ENCODE measurements at regions not wholly inside any gene's neighbourhood (a gene's known extent, or its start where the extent isn't known, plus 50 kb on each side); places are given as distances from the start of the nearest gene placed in this dataset.

DNA sequence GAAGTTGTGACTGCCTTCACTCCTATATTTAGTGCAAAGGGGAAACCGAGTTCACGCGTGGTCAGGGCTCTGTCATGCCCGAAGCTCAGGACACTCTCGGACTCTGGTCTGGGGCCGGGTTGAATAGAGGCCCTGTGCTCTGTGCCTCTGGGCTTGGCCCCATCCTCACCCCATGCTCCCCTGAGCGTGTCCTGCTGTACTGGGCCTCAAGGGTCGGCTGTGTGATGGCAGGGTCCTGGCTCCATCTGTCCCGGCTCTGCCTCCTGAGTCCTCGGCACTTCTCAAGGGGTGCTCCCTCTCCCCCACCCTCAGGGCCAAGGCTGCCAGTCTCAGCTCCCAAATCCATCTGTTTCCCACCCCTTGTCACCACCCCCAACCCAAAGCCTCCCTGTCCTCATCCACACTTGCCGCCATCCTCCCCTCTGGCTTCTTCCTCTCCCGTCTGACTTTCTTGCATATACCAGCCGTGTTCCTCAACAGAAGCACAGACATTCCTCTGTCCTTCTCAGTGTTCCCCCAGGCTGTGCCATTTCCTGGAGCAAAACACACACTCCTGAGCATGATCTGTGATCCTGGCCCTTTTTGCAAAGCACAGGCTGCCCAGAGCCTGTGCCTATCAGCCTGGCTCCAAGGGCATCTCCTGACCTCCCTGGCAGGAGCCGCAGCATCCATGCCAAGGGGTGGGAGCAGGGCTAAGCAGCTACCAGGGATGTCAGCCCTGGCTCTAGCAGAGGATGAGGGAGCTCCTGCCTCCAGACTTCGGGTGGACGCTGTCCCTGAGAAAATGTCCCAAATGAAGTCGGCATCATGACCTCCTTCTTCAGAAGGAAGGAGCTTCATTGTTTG lies 64.2 kb upstream of the OTOS start:
- TF ChIP-seq, protein P1, sequence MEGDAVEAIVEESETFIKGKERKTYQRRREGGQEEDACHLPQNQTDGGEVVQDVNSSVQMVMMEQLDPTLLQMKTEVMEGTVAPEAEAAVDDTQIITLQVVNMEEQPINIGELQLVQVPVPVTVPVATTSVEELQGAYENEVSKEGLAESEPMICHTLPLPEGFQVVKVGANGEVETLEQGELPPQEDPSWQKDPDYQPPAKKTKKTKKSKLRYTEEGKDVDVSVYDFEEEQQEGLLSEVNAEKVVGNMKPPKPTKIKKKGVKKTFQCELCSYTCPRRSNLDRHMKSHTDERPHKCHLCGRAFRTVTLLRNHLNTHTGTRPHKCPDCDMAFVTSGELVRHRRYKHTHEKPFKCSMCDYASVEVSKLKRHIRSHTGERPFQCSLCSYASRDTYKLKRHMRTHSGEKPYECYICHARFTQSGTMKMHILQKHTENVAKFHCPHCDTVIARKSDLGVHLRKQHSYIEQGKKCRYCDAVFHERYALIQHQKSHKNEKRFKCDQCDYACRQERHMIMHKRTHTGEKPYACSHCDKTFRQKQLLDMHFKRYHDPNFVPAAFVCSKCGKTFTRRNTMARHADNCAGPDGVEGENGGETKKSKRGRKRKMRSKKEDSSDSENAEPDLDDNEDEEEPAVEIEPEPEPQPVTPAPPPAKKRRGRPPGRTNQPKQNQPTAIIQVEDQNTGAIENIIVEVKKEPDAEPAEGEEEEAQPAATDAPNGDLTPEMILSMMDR (IDR thresholded peaks at IDR 0.05; ENCODE audit: low read depth, low read length, missing control alignments): no peak
- DNase-seq (ENCODE audit: extremely low read depth, low read depth): no peak
- no peak overlapping the region for H3K4me3 ChIP-seq (replicated peaks; ENCODE audit: low read depth, low read length)

DNA sequence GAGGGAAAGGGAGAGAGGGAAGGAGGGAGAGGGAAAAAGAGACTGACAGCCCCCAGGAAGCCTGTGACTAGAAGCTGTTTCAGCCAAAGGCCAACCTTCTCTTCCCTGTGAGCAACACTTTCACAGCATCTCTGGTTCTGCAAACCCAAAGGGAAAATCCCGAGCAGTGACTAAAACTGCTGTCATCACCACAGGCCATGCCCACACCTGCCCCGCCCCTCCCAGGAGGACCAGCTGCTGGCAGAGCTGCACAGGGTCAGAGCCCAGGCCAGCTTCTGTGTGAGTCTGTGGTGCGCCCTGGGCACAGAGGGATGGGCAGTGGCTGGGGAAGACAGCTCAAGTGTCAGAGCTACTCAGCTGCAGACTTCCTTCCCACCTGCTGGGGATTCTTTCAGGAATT lies 64.9 kb upstream of the OTOS start:
- peak; percentile 26 for DNase-seq (ENCODE audit: extremely low read depth, low read depth)
- H3K4me3 ChIP-seq (replicated peaks; ENCODE audit: low read depth, low read length): no peak overlapping the region
- TF ChIP-seq, protein P1 (IDR thresholded peaks at IDR 0.05; ENCODE audit: low read depth, low read length, missing control alignments): no peak

DNA sequence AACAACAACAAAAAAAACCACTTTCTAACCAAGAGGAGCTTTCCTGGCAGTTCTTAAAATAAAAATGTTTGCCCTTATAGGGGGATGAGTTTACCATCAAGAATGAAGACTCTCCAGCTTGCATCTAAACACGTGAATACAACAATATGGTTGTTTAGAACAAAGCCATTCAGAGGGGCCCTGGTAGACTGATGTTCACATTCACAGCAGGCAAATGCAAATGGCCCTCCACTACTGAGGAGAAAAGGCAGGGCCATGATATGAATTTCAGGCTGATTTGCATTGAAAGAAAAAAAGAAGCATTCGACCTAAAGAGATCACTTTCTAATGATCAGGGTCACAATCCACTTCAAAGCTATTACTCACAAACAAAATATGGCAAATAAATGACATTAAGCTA lies 65.3 kb upstream of the OTOS start:
- DNase-seq (ENCODE audit: extremely low read depth, low read depth): no peak
- no peak overlapping the region for H3K4me3 ChIP-seq (replicated peaks; ENCODE audit: low read depth, low read length)
- TF ChIP-seq, protein P1 (IDR thresholded peaks at IDR 0.05; ENCODE audit: low read depth, low read length, missing control alignments): no peak

DNA sequence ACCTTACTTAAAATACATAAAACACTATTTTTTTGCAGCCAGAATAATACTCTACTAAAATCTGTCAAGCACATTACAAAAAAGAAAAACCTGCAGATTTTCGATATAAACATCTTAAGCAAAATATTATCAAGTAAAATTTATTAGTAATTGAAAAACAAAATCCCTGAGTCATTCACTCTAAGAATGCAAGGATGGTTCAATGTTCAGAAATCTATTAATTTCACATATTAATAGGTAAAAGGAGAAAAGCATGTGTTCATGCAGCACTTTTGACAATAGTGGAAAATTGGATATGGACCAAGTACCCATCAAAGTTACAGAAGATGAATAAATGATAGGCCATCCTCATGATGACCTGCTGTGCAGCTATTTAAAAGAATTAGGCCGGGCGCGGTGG lies 66.2 kb upstream of the OTOS start:
- H3K4me3 ChIP-seq (replicated peaks; ENCODE audit: low read depth, low read length): no peak overlapping the region
- TF ChIP-seq, protein P1 (IDR thresholded peaks at IDR 0.05; ENCODE audit: low read depth, low read length, missing control alignments): no peak
- DNase-seq (ENCODE audit: extremely low read depth, low read depth): no peak

DNA sequence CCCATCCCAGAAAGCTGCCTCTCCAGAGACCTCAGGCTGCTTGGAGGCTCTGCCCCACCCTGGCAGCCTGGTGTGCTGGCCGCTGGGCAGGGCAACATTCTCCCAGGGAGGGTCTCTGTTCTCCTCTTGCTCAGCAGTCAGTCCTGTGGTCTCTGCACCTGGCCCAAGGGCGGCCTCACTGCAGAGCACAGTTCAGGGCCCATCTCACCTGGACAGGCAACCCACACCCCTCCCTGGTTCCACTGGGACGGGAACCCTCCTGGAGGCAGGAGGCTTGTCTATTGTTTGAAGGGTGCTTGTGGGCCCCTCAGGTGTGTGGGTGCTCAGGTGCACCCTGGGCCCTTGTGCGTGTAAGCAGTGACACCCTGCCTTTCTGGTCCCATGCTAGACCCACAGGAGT lies 67.2 kb upstream of the OTOS start:
- DNase-seq (ENCODE audit: extremely low read depth, low read depth): no peak
- TF ChIP-seq, protein P1 (IDR thresholded peaks at IDR 0.05; ENCODE audit: low read depth, low read length, missing control alignments): no peak
- no peak overlapping the region for H3K4me3 ChIP-seq (replicated peaks; ENCODE audit: low read depth, low read length)

DNA sequence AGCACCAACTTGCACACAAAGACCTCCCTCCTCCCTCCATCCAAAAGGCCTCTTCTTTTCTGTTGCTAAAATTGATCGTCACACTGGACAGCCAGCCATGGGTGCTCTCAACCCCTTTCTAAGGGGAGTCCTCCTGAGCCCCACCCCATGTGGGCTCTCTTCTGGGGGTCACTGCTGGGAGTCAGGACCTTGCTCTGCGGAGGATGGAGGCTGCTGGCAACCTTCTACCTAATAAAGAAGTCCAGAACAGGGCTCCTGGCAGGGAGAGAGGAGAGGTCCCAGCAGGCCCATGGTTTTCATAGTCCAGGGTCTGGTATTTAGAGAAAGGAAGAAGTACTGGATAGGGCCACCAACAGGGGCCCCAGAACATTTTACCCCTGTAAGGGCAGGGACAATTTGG lies 67.6 kb upstream of the OTOS start:
- DNase-seq (ENCODE audit: extremely low read depth, low read depth): no peak
- H3K4me3 ChIP-seq (replicated peaks; ENCODE audit: low read depth, low read length): no peak overlapping the region
- TF ChIP-seq, protein P1 (IDR thresholded peaks at IDR 0.05; ENCODE audit: low read depth, low read length, missing control alignments): no peak
